ENCODE measurements at regions not wholly inside any gene's neighbourhood (a gene's known extent, or its start where the extent isn't known, plus 50 kb on each side); places are given as distances from the start of the nearest gene placed in this dataset.

DNA sequence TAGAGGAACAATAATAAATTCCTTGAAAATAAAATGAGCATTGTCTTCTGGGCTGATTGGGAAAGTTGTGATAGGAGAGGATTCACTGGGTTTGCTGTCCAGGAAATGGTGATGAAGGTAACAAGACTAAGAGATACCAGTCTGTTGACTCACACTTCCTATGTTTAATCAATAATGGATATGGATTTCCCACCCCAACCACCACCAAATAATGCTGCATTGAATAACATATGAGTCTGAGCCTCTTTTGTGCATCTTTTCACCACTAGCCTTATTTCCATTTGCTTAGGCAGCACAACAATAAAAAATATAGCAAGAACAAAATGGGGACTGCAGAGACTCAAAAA lies 120.2 kb upstream of the NFIB start:
- Histone ChIP-seq H3K4me2 (ENCODE audit: insufficient read depth, low read length) (no peak overlapping the region), H3K4me3 (no peak overlapping the region), H3K4me1 (replicated peaks in 1 of 2; ENCODE audit: control insufficient read depth in 2 of 2, insufficient read depth in 2 of 2, low read length in 2 of 2) (peaks cover 0 to 20% of the 10 kb centered on the region in 2 experiments; a peak in 4 of 5 replicates), H3K9ac (ENCODE audit: insufficient read depth in 1 of 2, low read depth in 2 of 2, low read length in 2 of 2) (no peak overlapping the region), H3K9me1 (ENCODE audit: control insufficient read depth, insufficient read depth, low read length) (no peaks in the 10 kb centered on the region), H3K27ac (ENCODE audit: extremely low read depth, low read depth, low read length) (no peak overlapping the region), H3K79me2 (ENCODE audit: control insufficient read depth, insufficient read depth, low read length) (no peaks in the 10 kb centered on the region), H4K20me1 (replicated peaks; ENCODE audit: control insufficient read depth, insufficient read depth, low read length) (no peaks in the 10 kb centered on the region), H2AFZ (ENCODE audit: low read depth, low read length) (no peak overlapping the region), H3K9me3 (replicated peaks; ENCODE audit: control insufficient read depth, insufficient read depth, low read depth, low read length) (peaks cover 5% of the 10 kb centered on the region), H3K36me3 (ENCODE audit: control insufficient read depth, insufficient read depth, low read length) (no peaks in the 10 kb centered on the region), H3K27me3 (ENCODE audit: control insufficient read depth in 2 of 2, insufficient read depth in 2 of 2, low read length in 2 of 2) (no peaks in the 10 kb centered on the region)
- intact Hi-C loops (cut with micrococcal nuclease) (no loop called here), in situ Hi-C loops (cut with MboI) (loop anchor here (25.0 kb wide), 2 partner anchors 703 to 997 kb away; no protein-coding TSS in a partner anchor)
- ChIA-PET POLR2A (interaction anchor here (0.9 to 1.5 kb wide), 2 partner anchors 9 to 24 kb away, joined by 3 to 4 read pairs; no protein-coding TSS in a partner anchor), CTCF (ENCODE audit: low intra/inter-chr PET ratio) (no interaction called here)
- DNase-seq (ENCODE audit: extremely low read depth in 1 of 4, low spot score in 3 of 4) (no peak), ATAC-seq (no peak), FAIRE-seq (no peak)
- TF ChIP-seq, protein P1, sequence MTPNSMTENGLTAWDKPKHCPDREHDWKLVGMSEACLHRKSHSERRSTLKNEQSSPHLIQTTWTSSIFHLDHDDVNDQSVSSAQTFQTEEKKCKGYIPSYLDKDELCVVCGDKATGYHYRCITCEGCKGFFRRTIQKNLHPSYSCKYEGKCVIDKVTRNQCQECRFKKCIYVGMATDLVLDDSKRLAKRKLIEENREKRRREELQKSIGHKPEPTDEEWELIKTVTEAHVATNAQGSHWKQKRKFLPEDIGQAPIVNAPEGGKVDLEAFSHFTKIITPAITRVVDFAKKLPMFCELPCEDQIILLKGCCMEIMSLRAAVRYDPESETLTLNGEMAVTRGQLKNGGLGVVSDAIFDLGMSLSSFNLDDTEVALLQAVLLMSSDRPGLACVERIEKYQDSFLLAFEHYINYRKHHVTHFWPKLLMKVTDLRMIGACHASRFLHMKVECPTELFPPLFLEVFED (CRISPR knock-in tag; conservative IDR thresholded peaks at IDR 0.05): no peak
- TF ChIP-seq TAF15 (IDR thresholded peaks at IDR 0.05; ENCODE audit: low read depth, low read length) (no peak), ZNF347 (CRISPR knock-in tag; IDR thresholded peaks at IDR 0.05; ENCODE audit: low read depth) (no peak), PURB (CRISPR knock-in tag; IDR thresholded peaks at IDR 0.05; ENCODE audit: low read depth) (no peak), ZNF561 (CRISPR knock-in tag; conservative IDR thresholded peaks at IDR 0.05) (no peak), JUN (IDR thresholded peaks at IDR 0.05; ENCODE audit: borderline replicate concordance, low read depth, low read length) (no peak), JUN (CRISPR knock-in tag; IDR thresholded peaks at IDR 0.05; ENCODE audit: borderline replicate concordance) (no peak), ZNF583 (CRISPR knock-in tag; IDR thresholded peaks at IDR 0.05) (no peak), FOXA3 (CRISPR knock-in tag; conservative IDR thresholded peaks at IDR 0.05 in 1 of 2, IDR thresholded peaks at IDR 0.05 in 1 of 2) (no peak)
- TF ChIP-seq, protein P2, sequence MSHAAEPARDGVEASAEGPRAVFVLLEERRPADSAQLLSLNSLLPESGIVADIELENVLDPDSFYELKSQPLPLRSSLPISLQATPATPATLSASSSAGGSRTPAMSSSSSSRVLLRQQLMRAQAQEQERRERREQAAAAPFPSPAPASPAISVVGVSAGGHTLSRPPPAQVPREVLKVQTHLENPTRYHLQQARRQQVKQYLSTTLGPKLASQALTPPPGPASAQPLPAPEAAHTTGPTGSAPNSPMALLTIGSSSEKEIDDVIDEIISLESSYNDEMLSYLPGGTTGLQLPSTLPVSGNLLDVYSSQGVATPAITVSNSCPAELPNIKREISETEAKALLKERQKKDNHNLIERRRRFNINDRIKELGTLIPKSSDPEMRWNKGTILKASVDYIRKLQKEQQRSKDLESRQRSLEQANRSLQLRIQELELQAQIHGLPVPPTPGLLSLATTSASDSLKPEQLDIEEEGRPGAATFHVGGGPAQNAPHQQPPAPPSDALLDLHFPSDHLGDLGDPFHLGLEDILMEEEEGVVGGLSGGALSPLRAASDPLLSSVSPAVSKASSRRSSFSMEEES (CRISPR knock-in tag; IDR thresholded peaks at IDR 0.05): no peak
- no TSS peak for BruUV-seq (replicated peaks)

Data from K562 (cell line).